ENCODE measurements at regions not wholly inside any gene's neighbourhood (a gene's known extent, or its start where the extent isn't known, plus 50 kb on each side); places are given as distances from the start of the nearest gene placed in this dataset.
"Not testable (repeated sequence)": the region's sequence is repeated elsewhere in the genome, so short reads cannot be mapped to it uniquely, and the experiment has no call there.

DNA sequence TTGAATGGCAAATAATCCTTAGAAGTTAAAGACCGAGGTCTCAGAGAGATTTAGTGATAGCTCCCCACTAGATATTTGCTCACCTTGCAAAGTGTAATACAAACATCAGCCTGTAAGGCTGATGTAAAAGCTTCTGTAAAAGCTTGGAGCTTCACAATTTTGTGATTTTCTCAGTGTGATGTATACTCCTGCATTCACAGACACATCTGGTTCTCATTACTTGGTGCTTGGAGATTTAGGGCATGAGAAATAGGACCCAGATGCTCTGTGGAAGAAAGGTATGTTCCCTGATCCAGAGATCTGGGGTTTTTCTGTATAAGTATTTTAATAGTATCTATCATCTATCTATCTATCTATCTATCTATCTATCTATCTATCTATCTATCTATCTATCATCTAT, 1664.3 kb downstream of the C4orf33 start:
- DNase-seq (ENCODE audit: low read depth in 2 of 2): no peak

- not testable (repeated sequence) for DNase-seq (ENCODE audit: low read depth in 2 of 2)
Observed at GRCh38 chr4:130767384-130767783, 1671.4 kb downstream of the C4orf33 start.

DNA sequence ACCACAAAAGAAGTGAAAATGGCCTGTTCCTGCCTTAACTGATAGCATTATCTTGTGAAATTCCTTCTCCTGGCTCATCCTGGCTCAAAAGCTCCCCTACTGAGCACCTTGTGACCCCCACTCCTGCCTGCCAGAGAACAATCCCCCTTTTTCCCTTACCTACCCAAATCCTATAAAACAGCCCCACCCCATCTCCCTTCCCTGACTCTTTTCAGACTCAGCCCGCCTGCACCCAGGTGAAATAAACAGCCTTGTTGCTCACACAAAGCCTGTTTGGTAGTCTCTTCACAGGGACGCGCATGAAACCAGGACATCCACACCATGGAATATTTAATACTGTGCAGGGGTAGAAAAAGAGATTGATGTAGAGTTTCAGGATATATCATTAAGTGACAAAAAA, 1677.0 kb downstream of the C4orf33 start:
- not testable (repeated sequence) for DNase-seq (ENCODE audit: low read depth in 2 of 2)

- no peak for DNase-seq (ENCODE audit: low read depth in 2 of 2)
Observed at GRCh38 chr4:130808492-130808891, 1712.5 kb downstream of the C4orf33 start.

GRCh38 chr4:130812117-130812765, 1716.3 kb downstream of the C4orf33 start:
- DNase-seq (ENCODE audit: low read depth in 2 of 2): no peak

GRCh38 chr4:130814896-130815295, 1718.9 kb downstream of the C4orf33 start:
- DNase-seq (ENCODE audit: low read depth in 2 of 2): no peak

GRCh38 chr4:130820448-130820847, 1724.5 kb downstream of the C4orf33 start:
- DNase-seq (ENCODE audit: low read depth in 2 of 2): no peak

DNA sequence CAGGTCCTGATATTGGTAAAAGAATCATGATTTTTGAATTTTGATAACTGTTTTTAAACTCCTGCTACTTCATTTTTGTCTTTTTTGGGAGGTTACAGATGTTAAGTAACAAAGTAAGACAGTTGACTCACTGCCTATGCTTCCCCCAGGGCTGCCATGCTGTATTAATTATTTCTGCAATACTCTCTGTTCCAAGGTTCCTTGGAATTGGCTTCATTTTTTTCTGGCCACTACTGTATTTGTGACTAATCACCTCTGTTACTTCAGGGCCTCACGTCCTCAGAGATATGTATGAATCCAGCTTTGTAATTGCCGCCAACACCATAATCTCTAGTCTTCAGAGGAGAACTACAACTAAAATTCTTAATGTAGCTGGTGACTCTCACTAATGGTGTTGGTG, 1729.3 kb downstream of the C4orf33 start:
- DNase-seq (ENCODE audit: low read depth in 2 of 2): no peak

DNA sequence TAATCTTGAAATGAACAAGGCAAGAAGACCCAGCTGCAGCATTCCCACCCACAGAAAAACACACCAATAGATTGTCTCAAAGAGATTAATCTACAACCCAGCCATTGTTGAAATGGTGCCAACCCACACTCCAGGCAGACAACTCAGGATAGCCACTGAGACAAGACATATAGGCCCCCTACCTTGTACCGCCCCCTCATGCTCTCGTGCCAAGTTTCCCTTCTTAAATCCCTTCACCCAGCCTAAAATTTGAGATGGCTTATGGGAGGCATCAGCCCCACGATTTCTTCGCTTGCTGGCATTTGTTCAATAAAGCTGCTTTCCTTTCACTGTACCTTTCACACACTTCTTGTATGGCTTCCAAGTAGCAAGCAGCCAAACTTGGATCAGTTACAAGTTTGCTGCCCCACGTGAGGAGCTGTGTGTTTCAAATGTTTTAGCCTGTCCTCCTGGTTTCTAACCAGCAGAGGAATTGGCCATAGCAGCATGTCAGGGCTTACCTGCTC, 1754.1 kb downstream of the C4orf33 start:
- no peak for DNase-seq (ENCODE audit: low read depth in 2 of 2)

DNA sequence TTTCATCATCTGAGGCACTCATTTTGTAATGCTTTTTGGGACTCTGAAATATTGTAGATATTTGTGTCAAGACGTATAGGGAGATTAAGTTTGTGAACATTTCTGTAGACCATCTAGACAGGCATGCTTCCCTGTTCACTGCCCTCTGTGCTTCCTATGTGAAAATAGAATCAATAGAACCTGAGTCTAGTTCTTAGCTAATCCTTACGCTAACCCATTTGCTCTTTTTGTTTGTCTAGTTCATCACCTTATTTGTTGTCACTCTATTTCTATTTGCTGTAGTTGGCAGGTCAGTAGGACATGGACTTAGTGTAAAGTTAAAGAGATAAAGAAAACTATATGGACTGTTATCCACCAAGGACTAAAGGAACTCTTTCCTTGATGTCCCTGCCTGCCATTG, 1755.2 kb downstream of the C4orf33 start:
- DNase-seq (ENCODE audit: low read depth in 2 of 2): no peak

DNA sequence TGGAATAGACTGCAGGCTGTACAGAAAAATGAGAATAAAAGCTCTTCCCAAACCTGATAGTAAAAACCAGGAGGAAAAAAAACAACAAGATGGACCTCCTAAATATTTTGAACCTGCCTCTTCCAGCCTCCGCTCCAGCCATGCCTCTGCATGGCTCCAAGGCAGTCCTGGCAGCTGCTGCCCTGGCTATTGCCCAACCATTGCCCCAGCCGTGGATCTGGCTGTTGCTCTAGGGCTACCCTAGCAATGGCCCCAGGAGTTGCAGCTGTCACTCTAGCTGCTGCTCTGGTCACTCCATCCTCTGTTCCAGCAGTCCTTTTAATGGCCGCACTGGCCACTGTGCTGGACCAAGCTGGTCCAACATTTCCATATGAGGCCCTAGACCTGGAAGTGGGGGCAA, 1756.0 kb downstream of the C4orf33 start:
- DNase-seq (ENCODE audit: low read depth in 2 of 2): no peak

GRCh38 chr4:130855533-130855932, 1759.6 kb downstream of the C4orf33 start:
- no peak for DNase-seq (ENCODE audit: low read depth in 2 of 2)

GRCh38 chr4:130859991-130860390, 1764.0 kb downstream of the C4orf33 start:
- no peak for DNase-seq (ENCODE audit: low read depth in 2 of 2)

- no peak for DNase-seq (ENCODE audit: low read depth in 2 of 2)
Observed at GRCh38 chr4:130896920-130897319, 1801.0 kb downstream of the C4orf33 start.

DNA sequence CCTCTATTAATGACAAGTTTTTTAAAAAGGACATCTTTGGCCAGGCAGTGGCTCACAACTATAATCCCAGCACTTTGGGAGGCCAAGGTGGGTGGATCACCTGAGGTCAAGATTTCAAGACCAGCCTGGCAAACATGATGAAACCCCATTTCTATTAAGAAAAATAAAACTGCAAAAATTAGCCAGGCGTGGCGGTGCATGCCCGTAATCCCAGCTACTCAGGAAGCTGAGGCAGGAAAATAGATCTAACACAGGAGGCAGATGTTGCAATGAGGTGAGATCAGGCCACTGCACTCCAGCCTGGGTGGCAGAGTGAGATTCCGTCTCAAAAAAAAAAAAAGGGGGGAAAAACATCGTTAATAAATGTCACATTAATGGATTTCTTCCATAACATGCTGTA, 1805.4 kb downstream of the C4orf33 start:
- no peak for DNase-seq (ENCODE audit: low read depth in 2 of 2)

GRCh38 chr4:130922955-130923354, 1827.0 kb downstream of the C4orf33 start:
- no peak for DNase-seq (ENCODE audit: low read depth in 2 of 2)

DNA sequence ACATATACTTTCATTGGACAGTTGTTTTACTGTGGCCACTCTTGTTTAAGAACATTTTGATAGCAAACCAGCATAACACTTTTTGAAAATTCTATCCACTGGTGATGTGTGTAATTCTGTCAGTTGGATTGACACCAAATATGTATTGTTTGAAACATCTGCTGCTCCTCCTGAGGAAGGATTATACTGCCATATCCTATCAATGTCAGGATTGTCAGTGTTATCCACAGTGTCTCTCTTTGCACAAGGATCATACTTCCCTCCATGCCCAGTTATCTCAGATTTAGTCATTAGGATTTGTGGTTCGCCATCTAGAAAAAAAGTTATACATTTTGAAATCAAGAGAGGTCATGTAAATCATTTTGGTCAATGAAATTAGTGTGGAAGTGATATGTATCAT, 1859.6 kb downstream of the C4orf33 start:
- no peak for DNase-seq (ENCODE audit: low read depth in 2 of 2)

- no peak for DNase-seq (ENCODE audit: low read depth in 2 of 2)
Observed at GRCh38 chr4:130985371-130985770, 1889.4 kb downstream of the C4orf33 start.

DNA sequence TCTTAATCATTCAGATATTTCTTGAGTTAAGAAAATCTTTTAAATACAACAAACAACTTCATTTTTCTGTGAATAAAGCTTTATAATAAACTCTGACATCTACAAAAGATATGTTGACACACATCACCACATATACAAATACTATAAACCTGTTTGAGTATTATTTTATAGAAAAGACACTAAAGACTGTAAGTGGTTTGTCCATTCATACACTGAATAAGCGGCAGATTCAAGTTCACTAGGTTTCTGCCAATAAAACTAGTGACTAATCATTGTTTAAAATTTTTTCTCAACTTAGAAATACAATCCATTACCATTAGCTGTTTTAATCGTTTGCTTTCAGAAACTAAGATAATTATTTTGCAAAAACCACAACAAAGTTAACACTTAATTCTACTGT, 1900.0 kb downstream of the C4orf33 start:
- no peak for DNase-seq (ENCODE audit: low read depth in 2 of 2)

- DNase-seq (ENCODE audit: low read depth in 2 of 2): no peak
Observed at GRCh38 chr4:131001371-131001770, 1905.4 kb downstream of the C4orf33 start.

DNA sequence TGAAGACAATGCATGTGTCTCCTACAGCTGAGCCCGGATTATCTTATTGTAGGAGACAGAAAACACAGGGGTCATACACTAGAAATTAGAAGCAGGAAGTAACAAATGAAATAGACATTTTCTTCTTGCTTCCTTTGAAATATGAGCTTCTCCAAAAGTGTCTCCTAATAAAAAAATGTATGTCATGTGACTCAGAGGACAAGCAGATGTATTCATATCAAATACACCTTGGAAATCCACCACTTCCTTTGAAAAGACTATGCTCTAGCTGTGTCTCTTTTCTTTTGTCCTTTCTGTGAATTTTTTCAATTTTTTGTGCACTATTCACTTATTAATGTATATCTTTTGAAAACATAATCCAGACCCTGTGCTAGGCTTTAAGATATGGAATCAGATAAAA, 1906.2 kb downstream of the C4orf33 start:
- no peak for DNase-seq (ENCODE audit: low read depth in 2 of 2)

DNA sequence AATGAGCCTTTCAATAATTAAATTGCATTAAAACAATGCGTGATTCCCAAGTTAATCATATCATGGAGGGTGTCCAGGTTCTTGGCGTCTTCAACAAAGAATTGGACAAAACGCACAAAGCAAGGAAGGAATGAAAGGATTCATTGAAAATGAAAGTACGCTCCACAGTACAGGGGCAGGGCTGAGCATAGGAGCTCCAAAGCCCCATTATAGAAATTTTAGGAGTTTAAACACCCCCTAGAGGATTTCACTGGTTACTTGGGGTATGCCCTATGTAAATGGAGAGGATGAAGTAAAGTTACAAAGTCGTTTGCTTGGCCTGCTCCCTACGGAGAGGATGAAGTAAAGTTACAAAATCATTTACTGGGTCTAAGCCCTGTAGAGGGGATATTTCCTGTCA, 1910.4 kb downstream of the C4orf33 start:
- no peak for DNase-seq (ENCODE audit: low read depth in 2 of 2)

- DNase-seq (ENCODE audit: low read depth in 2 of 2): not testable (repeated sequence)
Observed at GRCh38 chr4:131011961-131012360, 1916.0 kb downstream of the C4orf33 start.

DNA sequence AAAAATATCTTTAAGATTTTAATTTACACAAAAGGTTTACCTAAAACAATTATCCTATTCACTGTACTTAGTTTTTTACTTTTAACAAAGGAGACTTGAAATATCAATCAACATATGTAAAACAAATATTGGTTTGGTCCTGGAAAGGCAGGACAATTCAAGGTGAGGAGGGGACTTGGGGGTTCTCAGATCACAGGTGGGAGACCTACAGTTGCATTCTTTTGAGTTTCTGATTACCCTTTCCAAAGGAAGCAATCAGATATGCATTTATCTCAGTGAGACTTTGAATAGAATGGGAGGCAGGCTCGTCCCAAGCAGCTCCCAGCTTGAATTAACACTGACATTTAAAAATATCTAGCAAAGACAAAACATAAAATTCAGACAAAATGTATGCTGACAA, 1917.3 kb downstream of the C4orf33 start:
- DNase-seq (ENCODE audit: low read depth in 2 of 2): no peak

Measured in stimulated activated CD8-positive, alpha-beta memory T cell treated with anti-CD3 and anti-CD28 coated beads, Interleukin-2, amount 100 ng/mL, for 1 hour (primary cell).